ENCODE measurements at regions not wholly inside any gene's neighbourhood (a gene's known extent, or its start where the extent isn't known, plus 50 kb on each side); places are given as distances from the start of the nearest gene placed in this dataset.

GRCh38 chr2:136215908-136216472, 98.0 kb upstream of the CXCR4 start:
- TF ChIP-seq CTCF (conservative IDR thresholded peaks at IDR 0.05): no peak
- peaks cover 24% of the 10 kb centered on the region for H3K4me1 ChIP-seq (ENCODE audit: control insufficient read depth, insufficient read depth, low read length)
- no peak overlapping the region for H3K4me3 Mint-ChIP-seq
- peaks cover 6% of the 10 kb centered on the region for H3K9me3 ChIP-seq (ENCODE audit: control insufficient read depth, low read length)
- no peaks in the 10 kb centered on the region for H3K9me3 Mint-ChIP-seq
- no peaks in the 10 kb centered on the region for H3K27me3 ChIP-seq (ENCODE audit: control insufficient read depth, insufficient read depth, low read length, poor library complexity, severe bottlenecking)
- no peak for DNase-seq
- WGBS, 2 experiments (ENCODE audit: insufficient coverage in 1 of 2, insufficient read length in 1 of 2): 86 to 93% methylated on average over 1 to 5 of the region's 5 CpGs
- no peaks in the 10 kb centered on the region for H3K36me3 ChIP-seq (ENCODE audit: control insufficient read depth, insufficient read depth, low read length)
- H3K4me3 ChIP-seq (ENCODE audit: low read length): no peak overlapping the region
- no peak overlapping the region for H3K9ac ChIP-seq (ENCODE audit: extremely low read depth, low read length, poor library complexity, severe bottlenecking)
- no peak overlapping the region for H3K27ac ChIP-seq (ENCODE audit: low read depth, low read length)
- H3K4me1 Mint-ChIP-seq: peaks cover 70% of the 10 kb centered on the region
- H3K27me3 Mint-ChIP-seq (ENCODE audit: insufficient read depth): no peaks in the 10 kb centered on the region
- no peak overlapping the region for H3K27ac Mint-ChIP-seq
- no peaks in the 10 kb centered on the region for H3K36me3 Mint-ChIP-seq (ENCODE audit: low read depth)

DNA sequence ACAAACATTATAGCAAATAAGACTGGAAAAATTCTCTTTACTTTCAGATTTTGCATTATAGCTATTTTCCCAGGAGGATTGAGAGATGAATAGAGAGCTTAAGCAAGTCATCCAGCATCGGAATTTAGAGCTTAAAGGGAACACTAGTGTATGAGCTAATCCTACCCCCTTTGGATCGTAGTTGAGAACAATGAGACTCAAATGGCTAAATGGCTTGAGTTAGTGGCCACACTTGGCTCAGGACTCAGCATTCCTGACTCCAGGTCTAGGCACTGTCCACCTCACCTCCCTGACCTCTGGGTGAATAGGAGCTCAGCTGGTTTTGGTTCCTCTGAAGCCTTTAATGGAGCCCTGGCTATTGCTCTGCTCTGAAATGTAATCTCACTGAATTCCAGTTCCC, 97.5 kb upstream of the CXCR4 start:
- TF ChIP-seq CTCF (conservative IDR thresholded peaks at IDR 0.05): no peak
- Histone ChIP-seq H3K4me1 (ENCODE audit: control insufficient read depth, insufficient read depth, low read length) (peaks cover 26% of the 10 kb centered on the region), H3K27me3 (ENCODE audit: control insufficient read depth, insufficient read depth, low read length, poor library complexity, severe bottlenecking) (no peaks in the 10 kb centered on the region), H3K9ac (ENCODE audit: extremely low read depth, low read length, poor library complexity, severe bottlenecking) (no peak overlapping the region), H3K36me3 (ENCODE audit: control insufficient read depth, insufficient read depth, low read length) (no peaks in the 10 kb centered on the region), H3K27ac (ENCODE audit: low read depth, low read length) (no peak overlapping the region), H3K9me3 (ENCODE audit: control insufficient read depth, low read length) (peaks cover 8% of the 10 kb centered on the region), H3K4me3 (ENCODE audit: low read length) (no peak overlapping the region)
- peaks cover 4% of the 10 kb centered on the region for H3K9me3 Mint-ChIP-seq
- DNase-seq: no peak
- H3K27me3 Mint-ChIP-seq (ENCODE audit: insufficient read depth): no peaks in the 10 kb centered on the region
- no peak overlapping the region for H3K4me3 Mint-ChIP-seq
- WGBS, 2 experiments (ENCODE audit: insufficient coverage in 1 of 2, insufficient read length in 1 of 2): 69 to 84% methylated on average over 2 of the region's 2 CpGs
- no peaks in the 10 kb centered on the region for H3K36me3 Mint-ChIP-seq (ENCODE audit: low read depth)
- no peak overlapping the region for H3K27ac Mint-ChIP-seq
- peaks cover 73% of the 10 kb centered on the region for H3K4me1 Mint-ChIP-seq

DNA sequence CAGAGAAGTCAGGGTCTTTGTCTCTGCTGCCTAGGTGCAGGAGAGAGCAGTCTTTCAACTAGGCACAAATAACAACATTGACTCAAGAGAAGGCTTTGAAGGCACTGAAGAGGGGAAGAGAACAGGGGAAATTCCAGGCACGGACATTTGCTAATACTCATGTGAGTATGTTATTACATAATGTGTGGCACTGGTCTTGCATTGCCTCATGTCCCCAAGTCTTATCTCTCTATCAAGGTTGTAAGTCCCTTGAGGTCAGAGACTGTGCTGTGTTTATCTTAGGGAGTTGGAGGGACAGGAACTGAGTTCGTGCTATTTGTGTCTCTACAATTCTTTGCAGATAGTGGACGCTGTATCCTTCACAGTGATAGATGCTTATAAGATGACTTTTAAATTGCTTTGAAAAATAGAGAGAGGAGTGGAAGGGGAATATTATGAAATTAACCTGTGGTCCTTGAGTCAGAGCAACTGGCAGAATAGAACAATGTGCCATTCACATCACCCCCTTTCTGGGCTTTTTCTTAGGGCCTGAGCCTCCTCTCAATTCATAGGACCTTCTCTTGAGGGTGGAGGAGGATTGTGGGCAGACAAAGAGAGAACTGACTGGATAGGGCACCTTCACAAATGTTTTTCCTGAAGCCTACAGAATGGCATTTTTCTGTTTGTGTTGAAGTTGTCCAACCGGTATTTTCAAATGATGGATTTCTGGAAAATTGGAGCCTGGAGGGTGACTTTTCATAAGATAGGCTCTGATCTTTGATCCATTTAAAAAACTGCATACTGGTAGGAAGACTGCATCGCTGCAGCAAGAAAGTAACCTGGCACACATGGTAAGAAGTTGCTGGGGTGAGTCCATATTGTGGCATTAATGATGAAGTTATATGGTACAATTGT, 96.6 kb upstream of the CXCR4 start:
- no peak for DNase-seq
- H3K36me3 ChIP-seq (ENCODE audit: control insufficient read depth, insufficient read depth, low read length): no peaks in the 10 kb centered on the region
- no peak for TF ChIP-seq CTCF (conservative IDR thresholded peaks at IDR 0.05)
- H3K27ac ChIP-seq (ENCODE audit: low read depth, low read length): no peak overlapping the region
- no peaks in the 10 kb centered on the region for H3K27me3 ChIP-seq (ENCODE audit: control insufficient read depth, insufficient read depth, low read length, poor library complexity, severe bottlenecking)
- Mint-ChIP-seq H3K27me3 (ENCODE audit: insufficient read depth) (no peaks in the 10 kb centered on the region), H3K36me3 (ENCODE audit: low read depth) (no peaks in the 10 kb centered on the region), H3K27ac (no peak overlapping the region), H3K9me3 (peaks cover 11% of the 10 kb centered on the region), H3K4me1 (peaks cover 65% of the 10 kb centered on the region), H3K4me3 (no peak overlapping the region)
- no peak overlapping the region for H3K9ac ChIP-seq (ENCODE audit: extremely low read depth, low read length, poor library complexity, severe bottlenecking)
- WGBS, 2 experiments (ENCODE audit: insufficient coverage in 1 of 2, insufficient read length in 1 of 2): 87 to 95% methylated on average over 5 of the region's 5 CpGs
- H3K9me3 ChIP-seq (ENCODE audit: control insufficient read depth, low read length): peaks cover 17% of the 10 kb centered on the region
- peaks cover 26% of the 10 kb centered on the region for H3K4me1 ChIP-seq (ENCODE audit: control insufficient read depth, insufficient read depth, low read length)
- H3K4me3 ChIP-seq (ENCODE audit: low read length): no peak overlapping the region
